GM18873 (cell line): ENCODE measurements at regions not wholly inside any gene's neighbourhood (a gene's known extent, or its start where the extent isn't known, plus 50 kb on each side); places are given as distances from the start of the nearest gene placed in this dataset.
"Not testable (repeated sequence)": the region's sequence is repeated elsewhere in the genome, so short reads cannot be mapped to it uniquely, and the experiment has no call there.

Experiments
- ATAC-seq: cut with Tn5 transposase; IDR thresholded peaks from one replicate; pipeline ENCODE4 v1.9.1; 2021; ENCODE audit warnings: mild to moderate bottlenecking, moderate library complexity, moderate number of reproducible peaks; ENCODE audit not compliant: unreplicated experiment, low FRiP score

- no peak for ATAC-seq
Measured at GRCh38 chr20:22690000-22690399, 105.6 kb upstream of the FOXA2 start.

GRCh38 chr20:22690616-22691179, 106.3 kb upstream of the FOXA2 start:
- no peak for ATAC-seq

GRCh38 chr20:22691369-22692118, 107.2 kb upstream of the FOXA2 start:
- ATAC-seq = peak; percentile 62

GRCh38 chr20:22692119-22692475, 107.7 kb upstream of the FOXA2 start:
- ATAC-seq = no peak

- not testable (repeated sequence) for ATAC-seq
Measured at GRCh38 chr20:22692620-22693019, 108.2 kb upstream of the FOXA2 start.

- no peak for ATAC-seq
Measured at GRCh38 chr20:22696759-22697158, 112.4 kb upstream of the FOXA2 start.

- ATAC-seq = no peak
Measured at GRCh38 chr20:22698259-22698842, 114.0 kb upstream of the FOXA2 start.

- ATAC-seq = no peak
Measured at GRCh38 chr20:22699396-22699795, 115.0 kb upstream of the FOXA2 start.

GRCh38 chr20:22700367-22700766, 116.0 kb upstream of the FOXA2 start:
- no peak for ATAC-seq

- ATAC-seq = no peak
Measured at GRCh38 chr20:22701679-22702308, 117.4 kb upstream of the FOXA2 start.

- no peak for ATAC-seq
Measured at GRCh38 chr20:22703843-22704242, 119.5 kb upstream of the FOXA2 start.

- no peak for ATAC-seq
Measured at GRCh38 chr20:22711971-22712755, 127.8 kb upstream of the FOXA2 start.

- ATAC-seq = no peak
Measured at GRCh38 chr20:22716821-22717351, 132.5 kb upstream of the FOXA2 start.

- ATAC-seq = no peak
Measured at GRCh38 chr20:22717466-22717865, 133.1 kb upstream of the FOXA2 start.

GRCh38 chr20:22719167-22719591, 134.8 kb upstream of the FOXA2 start:
- ATAC-seq = no peak

- no peak for ATAC-seq
Measured at GRCh38 chr20:22720206-22720605, 135.8 kb upstream of the FOXA2 start.

- ATAC-seq = no peak
Measured at GRCh38 chr20:22722811-22723210, 138.4 kb upstream of the FOXA2 start.

GRCh38 chr20:22723659-22724058, 139.3 kb upstream of the FOXA2 start:
- no peak for ATAC-seq

- no peak for ATAC-seq
Measured at GRCh38 chr20:22728146-22728745, 143.9 kb upstream of the FOXA2 start.

- no peak for ATAC-seq
Measured at GRCh38 chr20:22729180-22729579, 144.8 kb upstream of the FOXA2 start.
